HEK293 (cell line): ENCODE measurements at regions not wholly inside any gene's neighbourhood (a gene's known extent, or its start where the extent isn't known, plus 50 kb on each side); places are given as distances from the start of the nearest gene placed in this dataset.

Source experiments
- CTCF ChIA-PET: fragments of 350-600 bp; formaldehyde crosslinking; extraction: SDS; loops from one replicate; lab custom pipeline; 2021; ENCODE audit warnings: antibody characterized with exemption; lab: Yijun Ruan, JAX
- POLR2A ChIA-PET: fragments of 300-600 bp; formaldehyde crosslinking; extraction: SDS; loops from one replicate; lab custom pipeline; 2020; ENCODE audit warnings: antibody characterized with exemption, inconsistent platforms; lab: Yijun Ruan, JAX
- H3K27ac ChIP-seq: fragments of 200-500 bp; sonication (Bioruptor generic); 2 replicates; pipeline ENCODE4 v1.5.1; 2014; ENCODE audit warnings: low read depth, low read length, control low read depth, inconsistent platforms; ENCODE audit errors: extremely low read depth
- H3K36me3 ChIP-seq, 2 experiments: fragments of 200-500 bp in 1 of 2; sonication (Bioruptor generic) in 1 of 2; 1 replicate in 1 of 2; 2 replicates in 1 of 2; pipeline ENCODE4 v1.5.1; 2014 to 2017; ENCODE audit warnings: inconsistent platforms in 2 of 2, low read length in 2 of 2; ENCODE audit not compliant: control insufficient read depth in 2 of 2, insufficient read depth in 1 of 2
- H3K4me1 ChIP-seq: fragments of 200-500 bp; sonication (Bioruptor generic); 2 replicates; pipeline ENCODE4 v1.5.1; 2014; ENCODE audit warnings: mild to moderate bottlenecking, low read length, inconsistent platforms; ENCODE audit not compliant: control insufficient read depth, insufficient read depth
- H3K4me3 ChIP-seq: 2 replicates; pipeline ENCODE4 v1.5.1; 2011; ENCODE audit warnings: low read depth, mild to moderate bottlenecking, control low read depth, low read length, moderate library complexity
- H3K9me3 ChIP-seq: fragments of 200-500 bp; sonication (Bioruptor generic); 2 replicates; pipeline ENCODE4 v1.5.1; 2014; ENCODE audit warnings: low read depth, low read length, inconsistent platforms; ENCODE audit not compliant: control insufficient read depth, insufficient read depth
- AEBP2 ChIP-seq: fragments of 450-650 bp; formaldehyde crosslinking; IDR thresholded peaks from 2 replicates; pipeline ENCODE4 v1.5.1; 2016; ENCODE audit warnings: missing biosample characterization, missing genetic modification characterization, borderline replicate concordance
- ELK4 ChIP-seq: IDR thresholded peaks from 2 replicates; pipeline ENCODE4 v1.6.1; 2011; ENCODE audit warnings: mild to moderate bottlenecking, low read depth, low read length, borderline replicate concordance
- SETDB1 ChIP-seq: IDR thresholded peaks from one replicate; pipeline ENCODE4 v1.6.1; 2017; ENCODE audit warnings: mild to moderate bottlenecking, low read length, moderate library complexity, mixed read lengths; ENCODE audit not compliant: insufficient read length
- TRIM28 ChIP-seq: IDR thresholded peaks from 2 replicates; pipeline ENCODE4 v1.6.1; 2011; ENCODE audit warnings: low read length, control low read depth, borderline replicate concordance
- WT1 ChIP-seq: fragments of 450-650 bp; formaldehyde crosslinking; IDR thresholded peaks from 2 replicates; pipeline ENCODE4 v1.5.1; 2016; ENCODE audit warnings: missing biosample characterization, missing genetic modification characterization
- ZBTB20 ChIP-seq: fragments of 450-650 bp; formaldehyde crosslinking; IDR thresholded peaks from 2 replicates; pipeline ENCODE4 v1.5.1; 2016; ENCODE audit warnings: missing biosample characterization, missing genetic modification characterization
- ZFP37 ChIP-seq: fragments of 450-650 bp; formaldehyde crosslinking; IDR thresholded peaks from 2 replicates; pipeline ENCODE4 v1.5.1; 2016; ENCODE audit warnings: missing biosample characterization, missing genetic modification characterization
- ZNF202 ChIP-seq: fragments of 450-650 bp; formaldehyde crosslinking; IDR thresholded peaks from 2 replicates; pipeline ENCODE4 v1.5.1; 2016; ENCODE audit warnings: missing biosample characterization, missing genetic modification characterization, borderline replicate concordance
- ZNF211 ChIP-seq: fragments of 450-650 bp; formaldehyde crosslinking; IDR thresholded peaks from 2 replicates; pipeline ENCODE4 v1.5.1; 2016; ENCODE audit warnings: low read depth, missing biosample characterization, missing genetic modification characterization
- ZNF354C ChIP-seq: fragments of 450-650 bp; formaldehyde crosslinking; IDR thresholded peaks from 2 replicates; pipeline ENCODE4 v1.5.1; 2016; ENCODE audit warnings: missing biosample characterization, missing genetic modification characterization, low read depth, borderline replicate concordance
- ZNF366 ChIP-seq: fragments of 450-650 bp; formaldehyde crosslinking; conservative IDR thresholded peaks from 2 replicates; pipeline ENCODE4 v1.5.1; 2016; ENCODE audit warnings: missing biosample characterization, missing genetic modification characterization
- ZNF488 ChIP-seq: fragments of 450-650 bp; formaldehyde crosslinking; IDR thresholded peaks from 2 replicates; pipeline ENCODE4 v1.5.1; 2016; ENCODE audit warnings: missing biosample characterization, missing genetic modification characterization
- ZNF548 ChIP-seq: fragments of 450-650 bp; formaldehyde crosslinking; IDR thresholded peaks from 2 replicates; pipeline ENCODE4 v1.5.1; 2016; ENCODE audit warnings: missing biosample characterization, missing genetic modification characterization
- ZNF596 ChIP-seq: fragments of 450-650 bp; IDR thresholded peaks from 2 replicates; pipeline ENCODE4 v1.5.0; 2018; ENCODE audit warnings: missing biosample characterization, mild to moderate bottlenecking, missing genetic modification characterization, moderate library complexity
- ZNF621 ChIP-seq: fragments of 450-650 bp; formaldehyde crosslinking; IDR thresholded peaks from 2 replicates; pipeline ENCODE4 v1.5.1; 2017; ENCODE audit warnings: missing biosample characterization, missing genetic modification characterization
- ZNF658 ChIP-seq: fragments of 450-650 bp; formaldehyde crosslinking; IDR thresholded peaks from 2 replicates; pipeline ENCODE4; 2016; ENCODE audit warnings: missing biosample characterization, missing genetic modification characterization
- ZSCAN30 ChIP-seq: fragments of 450-650 bp; IDR thresholded peaks from 2 replicates; pipeline ENCODE4 v1.5.1; 2018; ENCODE audit warnings: missing biosample characterization, mild to moderate bottlenecking, missing genetic modification characterization, moderate library complexity
- TF ChIP-seq, protein P1 (sequence below): fragments of 450-650 bp; formaldehyde crosslinking; IDR thresholded peaks from 2 replicates; pipeline ENCODE4 v1.5.1; 2016; ENCODE audit warnings: missing biosample characterization, missing genetic modification characterization, borderline replicate concordance
- TF ChIP-seq, protein P2 (sequence below): fragments of 450-650 bp; formaldehyde crosslinking; IDR thresholded peaks from 2 replicates; pipeline ENCODE4 v1.5.0; 2017; ENCODE audit warnings: missing biosample characterization, missing genetic modification characterization, borderline replicate concordance

- TF ChIP-seq ZNF658 (tag by site-specific recombination) (no peak), ZNF621 (tag by site-specific recombination) (no peak)
Observed at GRCh38 chr15:35195031-35195430, 109.9 kb upstream of the NANOGP8 start (continued).

GRCh38 chr15:35194296-35194695 lies 109.2 kb upstream of the NANOGP8 start:
- H3K27ac ChIP-seq, result no peak overlapping the region
- H3K9me3 ChIP-seq, result no peaks in the 10 kb centered on the region
- POLR2A ChIA-PET, result no interaction called here
- no peaks in the 10 kb centered on the region for H3K36me3 ChIP-seq
- no peaks in the 10 kb centered on the region for H3K4me1 ChIP-seq
- TF ChIP-seq ZNF596 (tag by site-specific recombination) (peak; percentile 57; the same call in 1 of the 2 replicates), ZNF354C (no peak)
- H3K4me3 ChIP-seq, result no peak overlapping the region
- CTCF ChIA-PET, result no interaction called here

GRCh38 chr15:35191783-35192182 lies 106.7 kb upstream of the NANOGP8 start:
- H3K9me3 ChIP-seq, result no peaks in the 10 kb centered on the region
- H3K4me3 ChIP-seq, result no peak overlapping the region
- POLR2A ChIA-PET, result no interaction called here
- no peaks in the 10 kb centered on the region for H3K36me3 ChIP-seq
- TF ChIP-seq ZBTB20 (tag by site-specific recombination), result no peak
- no peak for TF ChIP-seq ZNF366 (tag by site-specific recombination)
- TF ChIP-seq, protein P1, sequence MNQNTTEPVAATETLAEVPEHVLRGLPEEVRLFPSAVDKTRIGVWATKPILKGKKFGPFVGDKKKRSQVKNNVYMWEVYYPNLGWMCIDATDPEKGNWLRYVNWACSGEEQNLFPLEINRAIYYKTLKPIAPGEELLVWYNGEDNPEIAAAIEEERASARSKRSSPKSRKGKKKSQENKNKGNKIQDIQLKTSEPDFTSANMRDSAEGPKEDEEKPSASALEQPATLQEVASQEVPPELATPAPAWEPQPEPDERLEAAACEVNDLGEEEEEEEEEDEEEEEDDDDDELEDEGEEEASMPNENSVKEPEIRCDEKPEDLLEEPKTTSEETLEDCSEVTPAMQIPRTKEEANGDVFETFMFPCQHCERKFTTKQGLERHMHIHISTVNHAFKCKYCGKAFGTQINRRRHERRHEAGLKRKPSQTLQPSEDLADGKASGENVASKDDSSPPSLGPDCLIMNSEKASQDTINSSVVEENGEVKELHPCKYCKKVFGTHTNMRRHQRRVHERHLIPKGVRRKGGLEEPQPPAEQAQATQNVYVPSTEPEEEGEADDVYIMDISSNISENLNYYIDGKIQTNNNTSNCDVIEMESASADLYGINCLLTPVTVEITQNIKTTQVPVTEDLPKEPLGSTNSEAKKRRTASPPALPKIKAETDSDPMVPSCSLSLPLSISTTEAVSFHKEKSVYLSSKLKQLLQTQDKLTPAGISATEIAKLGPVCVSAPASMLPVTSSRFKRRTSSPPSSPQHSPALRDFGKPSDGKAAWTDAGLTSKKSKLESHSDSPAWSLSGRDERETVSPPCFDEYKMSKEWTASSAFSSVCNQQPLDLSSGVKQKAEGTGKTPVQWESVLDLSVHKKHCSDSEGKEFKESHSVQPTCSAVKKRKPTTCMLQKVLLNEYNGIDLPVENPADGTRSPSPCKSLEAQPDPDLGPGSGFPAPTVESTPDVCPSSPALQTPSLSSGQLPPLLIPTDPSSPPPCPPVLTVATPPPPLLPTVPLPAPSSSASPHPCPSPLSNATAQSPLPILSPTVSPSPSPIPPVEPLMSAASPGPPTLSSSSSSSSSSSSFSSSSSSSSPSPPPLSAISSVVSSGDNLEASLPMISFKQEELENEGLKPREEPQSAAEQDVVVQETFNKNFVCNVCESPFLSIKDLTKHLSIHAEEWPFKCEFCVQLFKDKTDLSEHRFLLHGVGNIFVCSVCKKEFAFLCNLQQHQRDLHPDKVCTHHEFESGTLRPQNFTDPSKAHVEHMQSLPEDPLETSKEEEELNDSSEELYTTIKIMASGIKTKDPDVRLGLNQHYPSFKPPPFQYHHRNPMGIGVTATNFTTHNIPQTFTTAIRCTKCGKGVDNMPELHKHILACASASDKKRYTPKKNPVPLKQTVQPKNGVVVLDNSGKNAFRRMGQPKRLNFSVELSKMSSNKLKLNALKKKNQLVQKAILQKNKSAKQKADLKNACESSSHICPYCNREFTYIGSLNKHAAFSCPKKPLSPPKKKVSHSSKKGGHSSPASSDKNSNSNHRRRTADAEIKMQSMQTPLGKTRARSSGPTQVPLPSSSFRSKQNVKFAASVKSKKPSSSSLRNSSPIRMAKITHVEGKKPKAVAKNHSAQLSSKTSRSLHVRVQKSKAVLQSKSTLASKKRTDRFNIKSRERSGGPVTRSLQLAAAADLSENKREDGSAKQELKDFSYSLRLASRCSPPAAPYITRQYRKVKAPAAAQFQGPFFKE, result no peak
- no peak for TF ChIP-seq ZSCAN30 (tag by site-specific recombination)
- no peak for TF ChIP-seq ZFP37 (tag by site-specific recombination)
- TF ChIP-seq ZNF202 (tag by site-specific recombination), result no peak
- no peak for TF ChIP-seq ZNF211 (tag by site-specific recombination)
- peak; percentile 34; the same call in 1 of the 2 replicates for TF ChIP-seq TRIM28
- no peak for TF ChIP-seq ZNF548 (tag by site-specific recombination)
- no peak for TF ChIP-seq ZNF488
- TF ChIP-seq SETDB1, result peak; percentile 71
- TF ChIP-seq WT1 (tag by site-specific recombination), result no peak
- no peak for TF ChIP-seq AEBP2
- TF ChIP-seq, protein P2, sequence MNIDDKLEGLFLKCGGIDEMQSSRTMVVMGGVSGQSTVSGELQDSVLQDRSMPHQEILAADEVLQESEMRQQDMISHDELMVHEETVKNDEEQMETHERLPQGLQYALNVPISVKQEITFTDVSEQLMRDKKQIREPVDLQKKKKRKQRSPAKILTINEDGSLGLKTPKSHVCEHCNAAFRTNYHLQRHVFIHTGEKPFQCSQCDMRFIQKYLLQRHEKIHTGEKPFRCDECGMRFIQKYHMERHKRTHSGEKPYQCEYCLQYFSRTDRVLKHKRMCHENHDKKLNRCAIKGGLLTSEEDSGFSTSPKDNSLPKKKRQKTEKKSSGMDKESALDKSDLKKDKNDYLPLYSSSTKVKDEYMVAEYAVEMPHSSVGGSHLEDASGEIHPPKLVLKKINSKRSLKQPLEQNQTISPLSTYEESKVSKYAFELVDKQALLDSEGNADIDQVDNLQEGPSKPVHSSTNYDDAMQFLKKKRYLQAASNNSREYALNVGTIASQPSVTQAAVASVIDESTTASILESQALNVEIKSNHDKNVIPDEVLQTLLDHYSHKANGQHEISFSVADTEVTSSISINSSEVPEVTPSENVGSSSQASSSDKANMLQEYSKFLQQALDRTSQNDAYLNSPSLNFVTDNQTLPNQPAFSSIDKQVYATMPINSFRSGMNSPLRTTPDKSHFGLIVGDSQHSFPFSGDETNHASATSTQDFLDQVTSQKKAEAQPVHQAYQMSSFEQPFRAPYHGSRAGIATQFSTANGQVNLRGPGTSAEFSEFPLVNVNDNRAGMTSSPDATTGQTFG (tag by site-specific recombination), result no peak
- TF ChIP-seq ELK4, result no peak
- CTCF ChIA-PET, result no interaction called here
- no peaks in the 10 kb centered on the region for H3K4me1 ChIP-seq
- no peak overlapping the region for H3K27ac ChIP-seq
